ENCODE measurements at regions not wholly inside any gene's neighbourhood (a gene's known extent, or its start where the extent isn't known, plus 50 kb on each side); places are given as distances from the start of the nearest gene placed in this dataset.

GRCh38 chrX:117215683-117216082 lies 752.9 kb upstream of the CT83 start:
- 98% methylated on average over 1 of the region's 1 CpG for WGBS
- no peak for DNase-seq (ENCODE audit: low spot score)
- Histone ChIP-seq H3K4me1 (ENCODE audit: control insufficient read depth in 4 of 4, insufficient read depth in 4 of 4, low read length in 3 of 4) (no peaks in the 10 kb centered on the region), H3K27ac (ENCODE audit: low read depth in 1 of 2, low read length in 2 of 2) (no peak overlapping the region), H3K4me3 (ENCODE audit: low read depth in 1 of 3, low read length in 3 of 3) (no peak overlapping the region), H3K36me3 (ENCODE audit: control insufficient read depth in 4 of 4, insufficient read depth in 3 of 4, low read depth in 1 of 4, low read length in 3 of 4) (no peaks in the 10 kb centered on the region), H3K27me3 (ENCODE audit: control insufficient read depth in 4 of 4, insufficient read depth in 4 of 4, low read length in 3 of 4) (no peaks in the 10 kb centered on the region), H3K9me3 (ENCODE audit: control insufficient read depth in 4 of 4, low read length in 3 of 4) (no peaks in the 10 kb centered on the region), H3K9ac (ENCODE audit: low read depth in 1 of 2, low read length in 2 of 2) (no peak overlapping the region)
- TF ChIP-seq RXRA (IDR thresholded peaks at IDR 0.05) (no peak), SP1 (IDR thresholded peaks at IDR 0.05) (no peak), RAD21 (IDR thresholded peaks at IDR 0.05) (no peak), FOXA1 (IDR thresholded peaks at IDR 0.05) (no peak), ATF3 (IDR thresholded peaks at IDR 0.05) (no peak), MAX (IDR thresholded peaks at IDR 0.05) (no peak)

GRCh38 chrX:117196481-117196880 lies 733.7 kb upstream of the CT83 start:
- TF ChIP-seq FOXA2 (IDR thresholded peaks at IDR 0.05) (no peak), RAD21 (IDR thresholded peaks at IDR 0.05) (no peak), ZBTB33 (IDR thresholded peaks at IDR 0.05) (no peak), REST (IDR thresholded peaks at IDR 0.05) (no peak), GABPA (IDR thresholded peaks at IDR 0.05 in 1 of 2, conservative IDR thresholded peaks at IDR 0.05 in 1 of 2) (no peak), MAX (IDR thresholded peaks at IDR 0.05) (no peak)
- H3K27ac ChIP-seq (ENCODE audit: low read depth in 1 of 2, low read length in 2 of 2), result no peak overlapping the region

GRCh38 chrX:117147249-117147648 lies 684.5 kb upstream of the CT83 start:
- no peak overlapping the region for H3K4me3 ChIP-seq (ENCODE audit: low read depth in 1 of 3, low read length in 3 of 3)
- no peak for DNase-seq (ENCODE audit: low spot score)
- H3K36me3 ChIP-seq (ENCODE audit: control insufficient read depth in 4 of 4, insufficient read depth in 3 of 4, low read depth in 1 of 4, low read length in 3 of 4), result no peaks in the 10 kb centered on the region
- no peaks in the 10 kb centered on the region for H3K9me3 ChIP-seq (ENCODE audit: control insufficient read depth in 4 of 4, low read length in 3 of 4)
- no peak overlapping the region for H3K9ac ChIP-seq (ENCODE audit: low read depth in 1 of 2, low read length in 2 of 2)
- no peak overlapping the region for H3K27ac ChIP-seq (ENCODE audit: low read depth in 1 of 2, low read length in 2 of 2)
- no peaks in the 10 kb centered on the region for H3K27me3 ChIP-seq (ENCODE audit: control insufficient read depth in 4 of 4, insufficient read depth in 4 of 4, low read length in 3 of 4)
- H3K4me1 ChIP-seq (ENCODE audit: control insufficient read depth in 4 of 4, insufficient read depth in 4 of 4, low read length in 3 of 4), result no peaks in the 10 kb centered on the region
- no peak for TF ChIP-seq CTCF (IDR thresholded peaks at IDR 0.05; ENCODE audit: low read depth, low read length, missing input control)
- TF ChIP-seq FOXA2 (IDR thresholded peaks at IDR 0.05), result no peak
- no peak for TF ChIP-seq SP1 (IDR thresholded peaks at IDR 0.05)
- no peak for TF ChIP-seq ATF3 (IDR thresholded peaks at IDR 0.05)
- TF ChIP-seq JUND (IDR thresholded peaks at IDR 0.05), result no peak
- TF ChIP-seq FOXA1 (IDR thresholded peaks at IDR 0.05), result no peak
- TF ChIP-seq HNF4A (conservative IDR thresholded peaks at IDR 0.05), result no peak
- TF ChIP-seq EGR1 (IDR thresholded peaks at IDR 0.05; ENCODE audit: low read depth in 2 of 2), result no peak
- no peak for TF ChIP-seq TAF1 (conservative IDR thresholded peaks at IDR 0.05)
- TF ChIP-seq NR2F2 (IDR thresholded peaks at IDR 0.05), result no peak
- TF ChIP-seq MAX (IDR thresholded peaks at IDR 0.05), result no peak
- no peak for TF ChIP-seq RAD21 (IDR thresholded peaks at IDR 0.05)

More at GRCh38 chrX:117196481-117196880, 733.7 kb upstream of the CT83 start:
- Histone ChIP-seq H3K4me1 (ENCODE audit: control insufficient read depth in 4 of 4, insufficient read depth in 4 of 4, low read length in 3 of 4) (no peaks in the 10 kb centered on the region), H3K9me3 (ENCODE audit: control insufficient read depth in 4 of 4, low read length in 3 of 4) (no peaks in the 10 kb centered on the region), H3K4me3 (ENCODE audit: low read depth in 1 of 3, low read length in 3 of 3) (no peak overlapping the region), H3K9ac (ENCODE audit: low read depth in 1 of 2, low read length in 2 of 2) (no peak overlapping the region), H3K27me3 (ENCODE audit: control insufficient read depth in 4 of 4, insufficient read depth in 4 of 4, low read length in 3 of 4) (no peaks in the 10 kb centered on the region), H3K36me3 (ENCODE audit: control insufficient read depth in 4 of 4, insufficient read depth in 3 of 4, low read depth in 1 of 4, low read length in 3 of 4) (no peaks in the 10 kb centered on the region)
- WGBS, result 69% methylated on average over 3 of the region's 3 CpGs
- no peak for DNase-seq (ENCODE audit: low spot score)
